Left ventricle myocardium superior (tissue), 1 donor: ENCODE measurements at regions not wholly inside any gene's neighbourhood (a gene's known extent, or its start where the extent isn't known, plus 50 kb on each side); places are given as distances from the start of the nearest gene placed in this dataset.

Experiments
- ATAC-seq: fragments of 200-7000 bp; cut with Tn5 transposase; one replicate; pipeline ENCODE4 v1.9.1; 2020; ENCODE audit warnings: mild to moderate bottlenecking, moderate library complexity
- DNase-seq: peaks from one replicate; pipeline ENCODE4 v3.0.0-alpha.2; 2020
- intact Hi-C: fragments of 100-400 bp; cut with micrococcal nuclease; formaldehyde crosslinking; loops from one replicate; pipeline ENCODE4 v1.11.0; 2022
- donor health status: DM: no; HTN: yes; CAD: no; lungs with severe emphysema.

GRCh38 chr2:235377176-235377575 lies 116.7 kb upstream of the AGAP1 start:
- intact Hi-C loops = no loop called here
- no peak for ATAC-seq
- no peak for DNase-seq

DNA sequence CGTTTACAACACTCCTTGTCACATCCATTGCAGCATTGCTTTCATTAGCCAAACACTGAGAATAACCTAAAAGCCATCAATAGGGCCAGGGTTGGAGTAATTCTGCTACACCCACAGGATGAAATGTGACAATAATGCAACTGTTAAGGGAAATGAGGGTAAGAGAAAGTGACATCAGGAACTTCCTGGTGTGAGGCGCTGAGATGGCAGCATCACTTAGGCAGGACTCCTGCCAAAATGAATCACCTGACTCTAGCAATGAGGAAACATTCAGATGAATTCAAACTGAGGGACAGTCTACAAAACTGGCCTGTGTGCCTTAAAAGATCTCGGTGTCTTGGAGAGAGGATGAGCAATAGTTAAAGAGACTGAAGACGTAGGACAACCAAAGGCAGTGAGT lies 115.6 kb upstream of the AGAP1 start:
- intact Hi-C loops = no loop called here
- ATAC-seq = no peak
- no peak for DNase-seq

GRCh38 chr2:235378944-235379343 lies 114.9 kb upstream of the AGAP1 start:
- no peak for DNase-seq
- intact Hi-C loops = no loop called here
- no peak for ATAC-seq

GRCh38 chr2:235381261-235381912 lies 112.5 kb upstream of the AGAP1 start:
- DNase-seq (no peak), ATAC-seq (no peak)
- intact Hi-C loops = no loop called here

- intact Hi-C loops = no loop called here
- DNase-seq (no peak), ATAC-seq (no peak)
Observed at GRCh38 chr2:235382179-235382578, 111.7 kb upstream of the AGAP1 start.

DNA sequence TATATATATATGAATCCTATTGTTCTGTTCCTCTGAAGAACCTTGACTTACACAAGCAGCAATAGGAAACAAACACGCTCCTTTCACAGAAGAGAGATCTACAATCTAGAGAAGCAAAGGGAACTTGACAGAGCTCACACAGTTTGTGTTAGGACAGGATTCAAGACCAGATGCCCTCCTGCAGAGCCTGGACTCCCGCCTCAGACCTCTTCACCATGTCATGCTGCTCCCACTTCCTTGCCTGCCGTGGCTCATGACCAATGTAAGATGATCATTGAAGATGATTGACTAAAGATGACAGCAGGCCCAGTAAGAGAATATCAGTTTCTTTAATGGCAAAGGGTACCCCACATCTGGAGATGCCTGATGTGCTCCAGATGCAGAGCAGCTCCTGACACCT lies 111.2 kb upstream of the AGAP1 start:
- DNase-seq (no peak), ATAC-seq (no peak)
- intact Hi-C loops = no loop called here

DNA sequence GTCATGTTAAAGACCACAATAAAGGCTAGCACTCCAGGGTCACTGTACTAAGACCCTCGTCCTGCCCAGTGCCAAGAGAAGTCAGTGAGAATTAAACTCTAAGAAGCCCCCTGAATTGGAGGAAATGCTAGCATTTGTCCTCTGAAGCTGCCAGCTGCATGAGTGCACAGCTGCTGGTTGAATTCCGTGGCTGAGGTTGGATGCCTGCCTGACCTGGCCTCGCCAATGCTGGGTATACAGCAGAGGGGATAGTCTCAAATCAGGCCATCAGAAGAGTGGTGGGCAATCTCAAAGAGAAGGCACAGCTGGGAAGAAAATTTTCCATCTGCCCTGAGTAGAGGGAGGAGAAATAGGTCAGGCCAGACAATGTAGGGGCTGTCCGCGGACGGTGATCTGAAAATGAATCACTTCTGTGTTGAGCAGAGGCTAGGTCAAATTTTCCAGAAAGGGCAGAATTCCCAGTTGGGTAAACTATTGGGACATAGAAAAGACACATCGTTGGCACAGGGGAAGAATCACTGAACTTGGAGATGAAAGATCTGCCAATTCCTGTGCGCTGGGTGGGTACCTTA lies 110.5 kb upstream of the AGAP1 start:
- intact Hi-C loops = no loop called here
- ATAC-seq (no peak), DNase-seq (no peak)

DNA sequence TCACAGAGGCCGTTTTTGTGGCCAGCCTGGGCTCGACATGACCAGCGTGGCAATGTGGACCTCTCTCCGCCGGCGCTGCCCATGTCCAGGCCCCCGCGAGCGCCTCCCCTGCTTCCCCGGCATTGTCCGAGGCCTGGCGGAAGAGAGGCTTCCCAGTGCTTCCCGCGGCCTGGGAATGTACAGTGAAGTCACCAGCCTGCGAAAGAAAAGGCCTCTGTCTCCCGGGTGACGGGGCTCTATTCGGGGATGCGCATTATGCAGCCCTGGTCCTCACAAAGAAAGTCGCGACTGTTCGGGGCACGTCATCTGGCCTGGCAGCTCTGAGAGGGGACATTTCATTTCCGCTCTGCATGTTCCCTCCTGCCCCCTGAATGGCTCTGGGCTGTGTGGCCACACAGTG lies 109.2 kb upstream of the AGAP1 start:
- intact Hi-C loops = no loop called here
- ATAC-seq = peak; percentile 43
- DNase-seq = no peak

DNA sequence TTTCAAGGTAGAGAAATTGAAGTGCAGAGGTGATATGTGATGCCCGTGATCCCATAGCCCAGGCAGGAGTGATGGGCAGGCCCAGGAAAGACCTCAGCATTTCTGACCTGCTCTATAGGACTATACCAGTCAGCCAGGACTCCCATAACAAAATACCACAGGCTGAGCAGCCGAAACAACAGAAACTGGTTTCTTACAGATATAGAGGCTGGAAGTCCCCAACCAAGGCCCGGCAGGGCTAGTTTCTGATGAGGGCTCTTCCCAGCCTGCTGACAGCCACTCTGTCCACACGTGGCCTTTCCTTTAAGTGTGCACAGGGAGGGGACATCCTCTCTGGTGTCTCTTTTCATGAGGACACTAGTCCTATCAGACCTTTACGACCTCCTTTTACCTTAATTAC lies 104.2 kb upstream of the AGAP1 start:
- intact Hi-C loops = no loop called here
- no peak for DNase-seq
- ATAC-seq = no peak

- intact Hi-C loops = no loop called here
- no peak for ATAC-seq
- no peak for DNase-seq
Observed at GRCh38 chr2:235390108-235390815, 103.6 kb upstream of the AGAP1 start.

DNA sequence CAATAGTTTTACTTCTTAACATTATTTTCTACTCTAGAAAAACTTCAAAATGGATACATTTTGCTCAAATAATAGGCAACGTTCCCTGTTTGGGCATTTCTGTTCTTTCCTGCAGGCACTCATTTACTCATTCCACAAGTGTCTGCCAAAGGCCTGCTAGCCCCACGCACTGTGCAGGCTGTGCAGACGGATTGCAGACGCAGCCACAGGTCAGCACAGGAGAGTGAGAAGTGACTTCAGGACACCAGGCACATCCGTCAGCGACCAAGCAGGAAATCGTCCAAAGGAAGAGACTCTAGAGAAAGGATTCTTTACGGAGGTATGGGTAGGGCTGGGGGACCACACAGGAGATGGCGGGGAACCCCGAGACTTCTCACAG lies 103.0 kb upstream of the AGAP1 start:
- DNase-seq = no peak
- no peak for ATAC-seq
- intact Hi-C loops = no loop called here

DNA sequence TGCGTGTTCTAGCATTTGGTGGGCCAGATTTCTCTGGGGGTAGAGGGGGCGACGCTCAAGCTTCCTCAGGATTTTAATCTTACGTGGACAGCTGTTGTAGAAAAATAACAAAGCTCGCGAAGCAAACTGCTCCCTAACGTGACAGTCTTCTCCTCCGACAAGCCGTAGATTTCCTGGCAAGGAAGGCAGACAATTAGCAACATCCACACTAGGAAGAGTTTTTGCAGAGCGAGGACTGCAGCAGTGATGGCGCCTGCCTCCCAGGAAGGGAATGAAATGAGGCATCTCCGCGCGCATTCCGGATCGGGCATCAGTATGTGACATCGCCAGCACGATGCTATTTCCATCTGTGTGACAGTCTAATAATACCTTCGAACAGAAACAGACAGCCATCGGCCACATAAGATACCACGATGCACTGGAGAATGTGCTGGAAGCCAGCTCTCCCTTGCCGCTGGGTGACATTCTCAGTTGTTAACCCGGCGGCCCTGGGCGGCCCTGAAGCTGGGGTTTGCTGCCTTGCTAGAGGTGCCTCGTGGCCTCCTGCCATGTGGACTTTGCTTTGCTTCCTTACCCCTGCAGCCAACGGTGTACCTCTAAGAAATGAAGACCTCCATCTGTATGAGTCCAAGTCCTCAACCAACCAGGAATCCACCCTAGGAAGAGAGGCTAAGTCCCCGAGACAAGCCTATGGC lies 101.8 kb upstream of the AGAP1 start:
- no peak for ATAC-seq
- DNase-seq = no peak
- intact Hi-C loops = no loop called here

DNA sequence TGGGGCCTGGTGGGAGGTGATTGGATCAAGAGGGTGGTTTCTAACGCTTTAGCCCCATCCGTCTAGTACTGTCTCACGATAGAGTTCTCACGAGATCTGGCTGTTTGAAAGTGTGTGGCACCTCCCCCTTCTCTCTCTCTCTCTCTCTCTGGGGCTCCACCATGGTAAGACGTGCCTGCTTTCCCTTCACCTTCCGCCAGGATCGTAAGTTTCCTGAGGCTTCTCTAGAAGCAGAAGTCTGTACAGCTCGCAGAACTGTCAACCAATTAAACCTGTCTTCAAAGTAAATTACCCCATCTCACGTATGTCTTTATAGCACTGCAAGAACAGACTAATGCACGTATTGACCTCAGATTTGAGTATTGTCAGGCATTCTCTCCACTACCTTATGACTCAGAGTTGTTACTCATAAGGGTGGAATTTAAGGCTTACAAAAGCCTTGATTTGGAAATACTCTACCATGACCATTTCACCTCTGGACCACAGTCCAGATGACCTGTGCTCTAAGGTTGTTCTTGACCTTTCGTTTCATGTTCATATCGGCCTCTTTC lies 99.5 kb upstream of the AGAP1 start:
- no peak for ATAC-seq
- intact Hi-C loops = no loop called here

GRCh38 chr2:235396071-235396846 lies 97.6 kb upstream of the AGAP1 start:
- no peak for ATAC-seq
- intact Hi-C loops = no loop called here
- no peak for DNase-seq

More for the DNA sequence above, 99.5 kb upstream of the AGAP1 start:
- no peak for DNase-seq

DNA sequence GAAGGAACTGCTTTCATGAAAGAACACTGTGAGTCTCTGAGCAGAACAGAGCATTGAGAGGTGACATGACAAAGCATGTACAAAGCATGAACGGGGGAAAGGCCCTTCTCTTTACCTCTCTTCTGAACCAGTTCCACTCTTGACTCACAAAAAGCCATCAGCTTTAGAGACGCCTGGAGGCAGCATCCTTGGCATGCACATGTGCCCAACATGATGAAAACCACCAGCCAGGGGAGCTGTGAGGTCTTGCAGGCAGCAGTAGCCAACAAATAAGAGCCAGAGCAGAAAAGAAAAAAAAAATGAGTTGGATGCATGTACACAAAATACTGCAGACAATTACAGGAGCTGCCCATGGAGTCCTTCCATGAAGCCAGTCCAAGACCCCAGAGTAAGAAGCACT lies 95.5 kb upstream of the AGAP1 start:
- intact Hi-C loops = no loop called here
- DNase-seq (no peak), ATAC-seq (no peak)

DNA sequence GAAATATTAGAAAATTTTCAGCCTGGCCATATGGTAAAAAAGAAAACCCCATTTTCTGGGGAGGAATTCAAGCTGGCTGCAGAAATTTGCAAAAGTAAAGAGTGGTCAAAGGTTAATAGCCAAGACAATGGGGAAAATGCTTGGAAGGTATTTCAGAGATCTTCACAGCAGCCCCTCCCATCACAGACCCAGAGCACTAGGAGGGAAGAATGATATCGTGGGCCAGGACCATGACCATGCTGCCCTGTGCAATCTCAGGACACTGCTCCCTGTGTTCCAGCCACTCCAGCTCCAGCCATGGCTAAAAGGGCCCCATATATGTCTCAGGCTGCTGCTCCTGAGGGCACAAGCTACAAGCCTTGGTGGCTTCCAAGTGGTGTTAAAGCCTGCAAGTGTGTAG lies 93.9 kb upstream of the AGAP1 start:
- intact Hi-C loops = no loop called here
- DNase-seq (no peak), ATAC-seq (no peak)

GRCh38 chr2:235402422-235402821 lies 91.4 kb upstream of the AGAP1 start:
- ATAC-seq (no peak), DNase-seq (no peak)
- intact Hi-C loops = no loop called here

DNA sequence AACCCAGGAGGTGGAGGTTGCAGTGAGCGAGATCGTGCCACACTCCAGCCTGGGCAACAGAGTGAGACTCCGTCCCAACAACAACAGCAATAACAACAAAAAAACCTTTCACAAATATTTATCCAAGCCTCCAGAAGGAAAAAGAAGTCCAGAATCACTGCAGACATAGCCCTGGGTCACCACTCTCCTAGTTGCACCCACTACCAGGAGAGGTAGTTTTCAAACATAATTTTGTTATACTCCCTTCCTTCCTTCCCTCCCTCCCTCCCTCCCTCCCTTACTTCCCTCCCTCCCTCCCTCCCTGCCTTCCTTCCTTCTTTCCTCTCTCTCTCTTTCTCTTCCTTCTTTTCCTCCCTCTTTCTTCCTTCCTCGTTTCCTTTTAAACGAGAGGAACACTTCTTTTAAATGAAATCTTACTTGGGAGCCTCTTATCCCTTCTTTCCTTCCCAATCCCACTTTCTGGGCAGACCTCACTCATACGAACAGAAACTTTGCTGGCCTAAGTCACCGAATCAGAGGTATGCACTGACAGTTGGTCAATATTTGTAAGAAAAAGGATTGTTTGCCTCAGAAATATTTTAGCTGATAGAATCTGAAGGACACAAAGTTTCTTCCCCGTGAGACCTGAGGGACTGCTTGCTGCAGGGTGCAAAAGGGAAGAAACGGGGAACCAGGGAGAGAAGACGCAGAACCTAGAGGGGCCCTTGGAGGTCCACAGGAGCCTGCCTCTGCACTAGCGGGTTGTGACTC lies 88.1 kb upstream of the AGAP1 start:
- DNase-seq (no peak), ATAC-seq (no peak)
- intact Hi-C loops = no loop called here

- ATAC-seq = no peak
- intact Hi-C loops = no loop called here
- no peak for DNase-seq
Observed at GRCh38 chr2:235406430-235406829, 87.4 kb upstream of the AGAP1 start.
